ENCODE measurements at regions not wholly inside any gene's neighbourhood (a gene's known extent, or its start where the extent isn't known, plus 50 kb on each side); places are given as distances from the start of the nearest gene placed in this dataset.

GRCh38 chr3:182618981-182619591, 174.2 kb upstream of the ATP11B start:
- Mint-ChIP-seq H3K36me3 (ENCODE audit: low read depth) (no peaks in the 10 kb centered on the region), H3K4me3 (no peak overlapping the region), H3K27me3 (ENCODE audit: low read depth) (no peaks in the 10 kb centered on the region), H3K27ac (no peak overlapping the region), H3K4me1 (ENCODE audit: low read depth) (no peaks in the 10 kb centered on the region), H3K9me3 (no peaks in the 10 kb centered on the region)
- no peak for DNase-seq (ENCODE audit: low spot score)

GRCh38 chr3:182620723-182621434, 172.4 kb upstream of the ATP11B start:
- Mint-ChIP-seq H3K4me1 (ENCODE audit: low read depth) (no peaks in the 10 kb centered on the region), H3K27ac (no peak overlapping the region), H3K27me3 (ENCODE audit: low read depth) (no peaks in the 10 kb centered on the region), H3K36me3 (ENCODE audit: low read depth) (no peaks in the 10 kb centered on the region), H3K9me3 (no peaks in the 10 kb centered on the region), H3K4me3 (no peak overlapping the region)
- DNase-seq (ENCODE audit: low spot score): no peak

GRCh38 chr3:182621435-182622240, 171.7 kb upstream of the ATP11B start:
- H3K4me1 Mint-ChIP-seq (ENCODE audit: low read depth): no peaks in the 10 kb centered on the region
- H3K27me3 Mint-ChIP-seq (ENCODE audit: low read depth): no peaks in the 10 kb centered on the region
- no peak for DNase-seq (ENCODE audit: low spot score)
- no peaks in the 10 kb centered on the region for H3K9me3 Mint-ChIP-seq
- no peak overlapping the region for H3K27ac Mint-ChIP-seq
- H3K36me3 Mint-ChIP-seq (ENCODE audit: low read depth): no peaks in the 10 kb centered on the region
- no peak overlapping the region for H3K4me3 Mint-ChIP-seq

GRCh38 chr3:182622241-182622545, 171.1 kb upstream of the ATP11B start:
- H3K27ac Mint-ChIP-seq: no peak overlapping the region
- H3K4me1 Mint-ChIP-seq (ENCODE audit: low read depth): no peaks in the 10 kb centered on the region
- H3K36me3 Mint-ChIP-seq (ENCODE audit: low read depth): no peaks in the 10 kb centered on the region
- no peak for DNase-seq (ENCODE audit: low spot score)
- H3K27me3 Mint-ChIP-seq (ENCODE audit: low read depth): no peaks in the 10 kb centered on the region
- no peaks in the 10 kb centered on the region for H3K9me3 Mint-ChIP-seq
- H3K4me3 Mint-ChIP-seq: no peak overlapping the region

- no peak overlapping the region for H3K4me3 Mint-ChIP-seq
Measured at GRCh38 chr3:182626484-182627467, 166.5 kb upstream of the ATP11B start.

GRCh38 chr3:182628531-182628930, 164.8 kb upstream of the ATP11B start:
- Mint-ChIP-seq H3K27ac (no peak overlapping the region), H3K36me3 (ENCODE audit: low read depth) (no peaks in the 10 kb centered on the region)

More at GRCh38 chr3:182626484-182627467, 166.5 kb upstream of the ATP11B start:
- Mint-ChIP-seq H3K4me1 (ENCODE audit: low read depth) (no peaks in the 10 kb centered on the region), H3K27me3 (ENCODE audit: low read depth) (peaks cover 9% of the 10 kb centered on the region), H3K9me3 (no peaks in the 10 kb centered on the region), H3K27ac (no peak overlapping the region), H3K36me3 (ENCODE audit: low read depth) (no peaks in the 10 kb centered on the region)
- DNase-seq (ENCODE audit: low spot score): no peak

GRCh38 chr3:182629521-182629920, 163.8 kb upstream of the ATP11B start:
- H3K4me1 Mint-ChIP-seq (ENCODE audit: low read depth): no peaks in the 10 kb centered on the region
- H3K9me3 Mint-ChIP-seq: no peaks in the 10 kb centered on the region
- DNase-seq (ENCODE audit: low spot score): no peak
- no peaks in the 10 kb centered on the region for H3K36me3 Mint-ChIP-seq (ENCODE audit: low read depth)
- peaks cover 9% of the 10 kb centered on the region for H3K27me3 Mint-ChIP-seq (ENCODE audit: low read depth)
- no peak overlapping the region for H3K27ac Mint-ChIP-seq
- no peak overlapping the region for H3K4me3 Mint-ChIP-seq

More at GRCh38 chr3:182628531-182628930, 164.8 kb upstream of the ATP11B start:
- DNase-seq (ENCODE audit: low spot score): no peak
- H3K27me3 Mint-ChIP-seq (ENCODE audit: low read depth): peaks cover 9% of the 10 kb centered on the region
- no peaks in the 10 kb centered on the region for H3K4me1 Mint-ChIP-seq (ENCODE audit: low read depth)
- H3K4me3 Mint-ChIP-seq: no peak overlapping the region
- H3K9me3 Mint-ChIP-seq: no peaks in the 10 kb centered on the region

GRCh38 chr3:182631183-182632076, 161.9 kb upstream of the ATP11B start:
- Mint-ChIP-seq H3K9me3 (no peaks in the 10 kb centered on the region), H3K27ac (no peak overlapping the region), H3K4me3 (no peak overlapping the region), H3K4me1 (ENCODE audit: low read depth) (no peaks in the 10 kb centered on the region), H3K36me3 (ENCODE audit: low read depth) (no peaks in the 10 kb centered on the region), H3K27me3 (ENCODE audit: low read depth) (peaks cover 9% of the 10 kb centered on the region)
- DNase-seq (ENCODE audit: low spot score): no peak

- Mint-ChIP-seq H3K4me1 (ENCODE audit: low read depth) (no peaks in the 10 kb centered on the region), H3K36me3 (ENCODE audit: low read depth) (no peaks in the 10 kb centered on the region), H3K27ac (no peak overlapping the region), H3K27me3 (ENCODE audit: low read depth) (peaks cover 9% of the 10 kb centered on the region), H3K9me3 (no peaks in the 10 kb centered on the region), H3K4me3 (no peak overlapping the region)
- DNase-seq (ENCODE audit: low spot score): no peak
Measured at GRCh38 chr3:182632077-182632393, 161.3 kb upstream of the ATP11B start.

GRCh38 chr3:182633186-182633585, 160.1 kb upstream of the ATP11B start:
- no peak overlapping the region for H3K27ac Mint-ChIP-seq
- no peak overlapping the region for H3K4me3 Mint-ChIP-seq
- peaks cover 9% of the 10 kb centered on the region for H3K27me3 Mint-ChIP-seq (ENCODE audit: low read depth)
- H3K36me3 Mint-ChIP-seq (ENCODE audit: low read depth): no peaks in the 10 kb centered on the region
- H3K4me1 Mint-ChIP-seq (ENCODE audit: low read depth): no peaks in the 10 kb centered on the region
- H3K9me3 Mint-ChIP-seq: no peaks in the 10 kb centered on the region
- DNase-seq (ENCODE audit: low spot score): no peak

GRCh38 chr3:182636646-182637045, 156.7 kb upstream of the ATP11B start:
- Mint-ChIP-seq H3K9me3 (no peaks in the 10 kb centered on the region), H3K36me3 (ENCODE audit: low read depth) (no peaks in the 10 kb centered on the region), H3K4me1 (ENCODE audit: low read depth) (no peaks in the 10 kb centered on the region), H3K4me3 (no peak overlapping the region), H3K27ac (no peak overlapping the region), H3K27me3 (ENCODE audit: low read depth) (peaks cover 3% of the 10 kb centered on the region)
- DNase-seq (ENCODE audit: low spot score): no peak

GRCh38 chr3:182637350-182638110, 155.8 kb upstream of the ATP11B start:
- no peak for DNase-seq (ENCODE audit: low spot score)
- H3K4me1 Mint-ChIP-seq (ENCODE audit: low read depth): no peaks in the 10 kb centered on the region
- H3K4me3 Mint-ChIP-seq: no peak overlapping the region
- H3K9me3 Mint-ChIP-seq: no peaks in the 10 kb centered on the region
- no peaks in the 10 kb centered on the region for H3K36me3 Mint-ChIP-seq (ENCODE audit: low read depth)
- H3K27me3 Mint-ChIP-seq (ENCODE audit: low read depth): peaks cover 3% of the 10 kb centered on the region
- no peak overlapping the region for H3K27ac Mint-ChIP-seq
